ENCODE measurements at regions not wholly inside any gene's neighbourhood (a gene's known extent, or its start where the extent isn't known, plus 50 kb on each side); places are given as distances from the start of the nearest gene placed in this dataset.
"Not testable (repeated sequence)": the region's sequence is repeated elsewhere in the genome, so short reads cannot be mapped to it uniquely, and the experiment has no call there.

- no peak for DNase-seq
Observed at GRCh38 chr6:14218519-14218800, 100.9 kb downstream of the CD83 start.

- no peak for DNase-seq
Observed at GRCh38 chr6:14221564-14222279, 104.2 kb downstream of the CD83 start.

- DNase-seq = no peak
Observed at GRCh38 chr6:14222956-14223355, 105.4 kb downstream of the CD83 start.

GRCh38 chr6:14224359-14225103, 107.0 kb downstream of the CD83 start:
- peak; percentile 10 for DNase-seq

- DNase-seq = no peak
Observed at GRCh38 chr6:14226051-14226660, 108.6 kb downstream of the CD83 start.

GRCh38 chr6:14228571-14228970, 111.0 kb downstream of the CD83 start:
- DNase-seq = no peak

- no peak for DNase-seq
Observed at GRCh38 chr6:14231071-14231483, 113.5 kb downstream of the CD83 start.

GRCh38 chr6:14231501-14232280, 114.1 kb downstream of the CD83 start:
- DNase-seq = no peak

- DNase-seq = no peak
Observed at GRCh38 chr6:14232889-14233288, 115.3 kb downstream of the CD83 start.

- DNase-seq = no peak
Observed at GRCh38 chr6:14235653-14236356, 118.2 kb downstream of the CD83 start.

GRCh38 chr6:14239097-14239496, 121.5 kb downstream of the CD83 start:
- DNase-seq = no peak

GRCh38 chr6:14240411-14241166, 123.0 kb downstream of the CD83 start:
- DNase-seq = no peak

- DNase-seq = no peak
Observed at GRCh38 chr6:14241255-14242070, 123.9 kb downstream of the CD83 start.

- DNase-seq = not testable (repeated sequence)
Observed at GRCh38 chr6:14242912-14243311, 125.3 kb downstream of the CD83 start.

GRCh38 chr6:14243597-14243996, 126.0 kb downstream of the CD83 start:
- DNase-seq = no peak

GRCh38 chr6:14246876-14247275, 129.3 kb downstream of the CD83 start:
- no peak for DNase-seq

GRCh38 chr6:14250573-14250972, 133.0 kb downstream of the CD83 start:
- DNase-seq = no peak

- DNase-seq = no peak
Observed at GRCh38 chr6:14252271-14252850, 134.8 kb downstream of the CD83 start.

- DNase-seq = no peak
Observed at GRCh38 chr6:14254505-14254904, 136.9 kb downstream of the CD83 start.

GRCh38 chr6:14255916-14256315, 138.3 kb downstream of the CD83 start:
- DNase-seq = no peak

- DNase-seq = no peak
Observed at GRCh38 chr6:14258117-14258516, 140.5 kb downstream of the CD83 start.

Measured in Kasumi-1 (cell line).